HEK293 (cell line): ENCODE measurements at regions not wholly inside any gene's neighbourhood (a gene's known extent, or its start where the extent isn't known, plus 50 kb on each side); places are given as distances from the start of the nearest gene placed in this dataset.

Experiments
- CTCF ChIA-PET: fragments of 350-600 bp; formaldehyde crosslinking; extraction: SDS; loops from one replicate; lab custom pipeline; 2021; ENCODE audit warnings: antibody characterized with exemption; lab: Yijun Ruan, JAX
- POLR2A ChIA-PET: fragments of 300-600 bp; formaldehyde crosslinking; extraction: SDS; loops from one replicate; lab custom pipeline; 2020; ENCODE audit warnings: antibody characterized with exemption, inconsistent platforms; lab: Yijun Ruan, JAX
- H3K27ac ChIP-seq: fragments of 200-500 bp; sonication (Bioruptor generic); 2 replicates; pipeline ENCODE4 v1.5.1; 2014; ENCODE audit warnings: low read depth, low read length, control low read depth, inconsistent platforms; ENCODE audit errors: extremely low read depth
- H3K36me3 ChIP-seq, 2 experiments: fragments of 200-500 bp in 1 of 2; sonication (Bioruptor generic) in 1 of 2; 1 replicate in 1 of 2; 2 replicates in 1 of 2; pipeline ENCODE4 v1.5.1; 2014 to 2017; ENCODE audit warnings: inconsistent platforms in 2 of 2, low read length in 2 of 2; ENCODE audit not compliant: control insufficient read depth in 2 of 2, insufficient read depth in 1 of 2
- H3K4me1 ChIP-seq: fragments of 200-500 bp; sonication (Bioruptor generic); 2 replicates; pipeline ENCODE4 v1.5.1; 2014; ENCODE audit warnings: mild to moderate bottlenecking, low read length, inconsistent platforms; ENCODE audit not compliant: control insufficient read depth, insufficient read depth
- H3K4me3 ChIP-seq: 2 replicates; pipeline ENCODE4 v1.5.1; 2011; ENCODE audit warnings: low read depth, mild to moderate bottlenecking, control low read depth, low read length, moderate library complexity
- H3K9me3 ChIP-seq: fragments of 200-500 bp; sonication (Bioruptor generic); 2 replicates; pipeline ENCODE4 v1.5.1; 2014; ENCODE audit warnings: low read depth, low read length, inconsistent platforms; ENCODE audit not compliant: control insufficient read depth, insufficient read depth
- GFI1B ChIP-seq: fragments of 450-650 bp; formaldehyde crosslinking; IDR thresholded peaks from 2 replicates; pipeline ENCODE4 v1.5.1; 2016; ENCODE audit warnings: missing biosample characterization, missing genetic modification characterization
- HOXA7 ChIP-seq: sonication (generic); formaldehyde crosslinking; IDR thresholded peaks from 2 replicates; pipeline ENCODE4 v1.8.1; 2022; ENCODE audit warnings: missing genetic modification reagents, borderline replicate concordance
- KLF10 ChIP-seq: fragments of 450-650 bp; IDR thresholded peaks from 2 replicates; pipeline ENCODE4 v1.5.1; 2018; ENCODE audit warnings: missing biosample characterization, mild to moderate bottlenecking, missing genetic modification characterization
- KLF16 ChIP-seq: fragments of 450-650 bp; formaldehyde crosslinking; IDR thresholded peaks from 2 replicates; pipeline ENCODE4 v1.5.1; 2017; ENCODE audit warnings: missing biosample characterization, missing genetic modification characterization
- SP7 ChIP-seq: fragments of 450-650 bp; formaldehyde crosslinking; IDR thresholded peaks from 2 replicates; pipeline ENCODE4 v1.5.1; 2016; ENCODE audit warnings: missing biosample characterization, missing genetic modification characterization
- ZBTB17 ChIP-seq: fragments of 450-650 bp; formaldehyde crosslinking; IDR thresholded peaks from 2 replicates; pipeline ENCODE4 v1.5.1; 2016; ENCODE audit warnings: missing biosample characterization, missing genetic modification characterization
- ZBTB21 ChIP-seq: fragments of 450-650 bp; formaldehyde crosslinking; IDR thresholded peaks from 2 replicates; pipeline ENCODE4 v1.5.1; 2017; ENCODE audit warnings: missing biosample characterization, missing genetic modification characterization
- ZNF2 ChIP-seq: fragments of 450-650 bp; formaldehyde crosslinking; IDR thresholded peaks from 2 replicates; pipeline ENCODE4 v1.5.1; 2016; ENCODE audit warnings: missing biosample characterization, missing genetic modification characterization
- ZNF274 ChIP-seq, 2 experiments: fragments of 200-500 bp in 1 of 2; fragments of 450-650 bp in 1 of 2; sonication (Bioruptor generic) in 1 of 2; formaldehyde crosslinking in 1 of 2; IDR thresholded peaks; 2 replicates each; pipeline versions ENCODE4 v1.5.1 to v1.6.1; 2014 to 2016; ENCODE audit warnings: borderline replicate concordance in 1 of 2, inconsistent platforms in 1 of 2, low read length in 1 of 2, missing biosample characterization in 1 of 2, missing genetic modification characterization in 1 of 2
- ZNF324 ChIP-seq: fragments of 450-650 bp; formaldehyde crosslinking; IDR thresholded peaks from 2 replicates; pipeline ENCODE4 v1.5.1; 2016; ENCODE audit warnings: missing biosample characterization, missing genetic modification characterization
- ZNF776 ChIP-seq: fragments of 450-650 bp; formaldehyde crosslinking; IDR thresholded peaks from 2 replicates; pipeline ENCODE4 v1.5.0; 2017; ENCODE audit warnings: missing biosample characterization, missing genetic modification characterization, borderline replicate concordance
- ZNF843 ChIP-seq: fragments of 450-650 bp; formaldehyde crosslinking; IDR thresholded peaks from 2 replicates; pipeline ENCODE4 v1.5.1; 2016; ENCODE audit warnings: missing biosample characterization, missing genetic modification characterization
- ZSCAN16 ChIP-seq: fragments of 450-650 bp; formaldehyde crosslinking; IDR thresholded peaks from 2 replicates; pipeline ENCODE4 v1.5.1; 2016; ENCODE audit warnings: missing biosample characterization, missing genetic modification characterization
- ZSCAN23 ChIP-seq: fragments of 450-650 bp; formaldehyde crosslinking; IDR thresholded peaks from 2 replicates; pipeline ENCODE4 v1.5.1; 2016; ENCODE audit warnings: missing biosample characterization, missing genetic modification characterization
- TF ChIP-seq, protein P1 (sequence below): fragments of 450-650 bp; formaldehyde crosslinking; conservative IDR thresholded peaks from 2 replicates; pipeline ENCODE4 v1.5.1; 2016; ENCODE audit warnings: low read depth, missing biosample characterization, missing genetic modification characterization
- TF ChIP-seq, protein P2 (sequence below): fragments of 450-650 bp; formaldehyde crosslinking; IDR thresholded peaks from 2 replicates; pipeline ENCODE4 v1.5.1; 2016; ENCODE audit warnings: missing biosample characterization, missing genetic modification characterization, low read depth
- TF ChIP-seq, protein P3 (sequence below): fragments of 450-650 bp; formaldehyde crosslinking; IDR thresholded peaks from 2 replicates; pipeline ENCODE4 v1.5.1; 2016; ENCODE audit warnings: missing biosample characterization, missing genetic modification characterization
- TF ChIP-seq, protein P4 (sequence below): fragments of 450-650 bp; formaldehyde crosslinking; IDR thresholded peaks from 2 replicates; pipeline ENCODE4 v1.5.1; 2016; ENCODE audit warnings: missing biosample characterization, missing genetic modification characterization

DNA sequence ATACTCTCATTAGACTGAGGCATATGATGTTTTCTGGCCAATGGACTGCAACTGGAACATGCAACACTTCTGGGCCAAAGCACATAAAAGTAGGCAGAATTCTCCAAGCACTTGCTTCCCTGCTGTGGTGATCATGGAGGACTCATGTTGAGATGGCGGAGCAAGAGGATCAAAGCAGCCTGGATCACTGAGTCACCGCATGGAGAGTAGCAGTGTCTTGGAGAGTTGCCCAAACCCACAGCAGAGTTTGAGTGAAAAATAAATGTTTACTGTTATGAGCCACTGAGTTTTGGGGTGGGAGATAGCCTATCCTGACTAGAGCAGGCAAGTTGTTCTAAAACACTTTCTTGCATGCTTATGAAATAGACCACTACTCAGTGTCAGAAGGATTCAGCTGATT lies 359.5 kb downstream of the ZNF521 start (continued):
- TF ChIP-seq ZBTB17 (tag by site-specific recombination), result no peak
- no peak for TF ChIP-seq ZNF843 (tag by site-specific recombination)
- TF ChIP-seq HOXA7 (CRISPR knock-in tag), result no peak
- TF ChIP-seq, all 188 proteins: peak for 0

DNA sequence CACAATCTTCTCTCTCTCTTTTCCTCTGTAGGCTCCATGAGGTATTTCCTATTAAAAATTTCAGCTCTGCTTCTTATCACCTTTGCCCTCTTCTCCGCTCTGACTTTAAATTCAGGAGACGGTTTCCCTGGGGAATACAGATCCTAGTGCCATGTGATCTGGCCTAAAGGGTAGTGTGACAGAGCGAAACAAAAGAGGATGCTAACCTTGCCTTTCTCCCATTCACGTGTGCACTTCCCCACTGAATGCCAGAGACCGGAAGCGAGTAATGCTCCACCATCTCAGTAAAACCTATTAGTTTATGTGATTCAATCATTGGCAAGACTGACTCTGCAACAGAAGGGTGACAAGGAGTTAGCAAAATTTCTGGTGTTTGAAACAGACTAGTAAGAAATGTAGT lies 358.3 kb downstream of the ZNF521 start:
- no peak overlapping the region for H3K27ac ChIP-seq
- no peak for TF ChIP-seq ZSCAN23 (tag by site-specific recombination)
- TF ChIP-seq, all 188 proteins: peak for 0
- H3K36me3 ChIP-seq, result no peaks in the 10 kb centered on the region
- no peak overlapping the region for H3K4me3 ChIP-seq
- CTCF ChIA-PET, result no interaction called here
- POLR2A ChIA-PET, result no interaction called here
- H3K9me3 ChIP-seq, result no peaks in the 10 kb centered on the region
- no peaks in the 10 kb centered on the region for H3K4me1 ChIP-seq

DNA sequence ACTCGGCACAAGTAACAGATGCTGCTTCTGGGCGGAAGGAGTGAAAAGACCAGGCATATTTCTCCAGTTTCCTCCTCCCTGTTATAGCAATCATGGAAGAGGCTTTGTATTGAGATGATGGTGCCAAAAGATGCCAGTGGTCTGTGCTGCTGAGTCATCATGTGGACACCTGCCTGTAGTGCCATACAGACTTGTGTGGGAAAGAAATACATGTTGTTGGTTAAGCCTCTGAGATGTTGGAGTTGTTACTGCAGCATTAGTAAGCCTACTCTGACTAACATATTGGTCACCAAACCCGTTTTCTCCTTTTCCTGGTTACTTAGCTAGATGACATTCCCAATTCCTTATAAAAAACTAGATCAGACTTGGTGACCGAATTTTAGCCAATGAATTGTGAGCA lies 356.9 kb downstream of the ZNF521 start:
- TF ChIP-seq, protein P1, sequence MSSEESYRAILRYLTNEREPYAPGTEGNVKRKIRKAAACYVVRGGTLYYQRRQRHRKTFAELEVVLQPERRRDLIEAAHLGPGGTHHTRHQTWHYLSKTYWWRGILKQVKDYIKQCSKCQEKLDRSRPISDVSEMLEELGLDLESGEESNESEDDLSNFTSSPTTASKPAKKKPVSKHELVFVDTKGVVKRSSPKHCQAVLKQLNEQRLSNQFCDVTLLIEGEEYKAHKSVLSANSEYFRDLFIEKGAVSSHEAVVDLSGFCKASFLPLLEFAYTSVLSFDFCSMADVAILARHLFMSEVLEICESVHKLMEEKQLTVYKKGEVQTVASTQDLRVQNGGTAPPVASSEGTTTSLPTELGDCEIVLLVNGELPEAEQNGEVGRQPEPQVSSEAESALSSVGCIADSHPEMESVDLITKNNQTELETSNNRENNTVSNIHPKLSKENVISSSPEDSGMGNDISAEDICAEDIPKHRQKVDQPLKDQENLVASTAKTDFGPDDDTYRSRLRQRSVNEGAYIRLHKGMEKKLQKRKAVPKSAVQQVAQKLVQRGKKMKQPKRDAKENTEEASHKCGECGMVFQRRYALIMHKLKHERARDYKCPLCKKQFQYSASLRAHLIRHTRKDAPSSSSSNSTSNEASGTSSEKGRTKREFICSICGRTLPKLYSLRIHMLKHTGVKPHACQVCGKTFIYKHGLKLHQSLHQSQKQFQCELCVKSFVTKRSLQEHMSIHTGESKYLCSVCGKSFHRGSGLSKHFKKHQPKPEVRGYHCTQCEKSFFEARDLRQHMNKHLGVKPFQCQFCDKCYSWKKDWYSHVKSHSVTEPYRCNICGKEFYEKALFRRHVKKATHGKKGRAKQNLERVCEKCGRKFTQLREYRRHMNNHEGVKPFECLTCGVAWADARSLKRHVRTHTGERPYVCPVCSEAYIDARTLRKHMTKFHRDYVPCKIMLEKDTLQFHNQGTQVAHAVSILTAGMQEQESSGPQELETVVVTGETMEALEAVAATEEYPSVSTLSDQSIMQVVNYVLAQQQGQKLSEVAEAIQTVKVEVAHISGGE (tag by site-specific recombination), result no peak
- TF ChIP-seq GFI1B, result no peak
- no peak for TF ChIP-seq ZNF324
- TF ChIP-seq ZNF776, result no peak
- no peak for TF ChIP-seq KLF10
- TF ChIP-seq, protein P2, sequence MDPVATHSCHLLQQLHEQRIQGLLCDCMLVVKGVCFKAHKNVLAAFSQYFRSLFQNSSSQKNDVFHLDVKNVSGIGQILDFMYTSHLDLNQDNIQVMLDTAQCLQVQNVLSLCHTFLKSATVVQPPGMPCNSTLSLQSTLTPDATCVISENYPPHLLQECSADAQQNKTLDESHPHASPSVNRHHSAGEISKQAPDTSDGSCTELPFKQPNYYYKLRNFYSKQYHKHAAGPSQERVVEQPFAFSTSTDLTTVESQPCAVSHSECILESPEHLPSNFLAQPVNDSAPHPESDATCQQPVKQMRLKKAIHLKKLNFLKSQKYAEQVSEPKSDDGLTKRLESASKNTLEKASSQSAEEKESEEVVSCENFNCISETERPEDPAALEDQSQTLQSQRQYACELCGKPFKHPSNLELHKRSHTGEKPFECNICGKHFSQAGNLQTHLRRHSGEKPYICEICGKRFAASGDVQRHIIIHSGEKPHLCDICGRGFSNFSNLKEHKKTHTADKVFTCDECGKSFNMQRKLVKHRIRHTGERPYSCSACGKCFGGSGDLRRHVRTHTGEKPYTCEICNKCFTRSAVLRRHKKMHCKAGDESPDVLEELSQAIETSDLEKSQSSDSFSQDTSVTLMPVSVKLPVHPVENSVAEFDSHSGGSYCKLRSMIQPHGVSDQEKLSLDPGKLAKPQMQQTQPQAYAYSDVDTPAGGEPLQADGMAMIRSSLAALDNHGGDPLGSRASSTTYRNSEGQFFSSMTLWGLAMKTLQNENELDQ (tag by site-specific recombination), result no peak
- no peak for TF ChIP-seq ZSCAN16 (tag by site-specific recombination)
- TF ChIP-seq ZNF274 (IDR thresholded peaks at IDR 0.05; ENCODE audit: low read length), result no peak
- TF ChIP-seq ZNF274 (tag by site-specific recombination; IDR thresholded peaks at IDR 0.05; ENCODE audit: borderline replicate concordance), result no peak
- TF ChIP-seq, protein P3, sequence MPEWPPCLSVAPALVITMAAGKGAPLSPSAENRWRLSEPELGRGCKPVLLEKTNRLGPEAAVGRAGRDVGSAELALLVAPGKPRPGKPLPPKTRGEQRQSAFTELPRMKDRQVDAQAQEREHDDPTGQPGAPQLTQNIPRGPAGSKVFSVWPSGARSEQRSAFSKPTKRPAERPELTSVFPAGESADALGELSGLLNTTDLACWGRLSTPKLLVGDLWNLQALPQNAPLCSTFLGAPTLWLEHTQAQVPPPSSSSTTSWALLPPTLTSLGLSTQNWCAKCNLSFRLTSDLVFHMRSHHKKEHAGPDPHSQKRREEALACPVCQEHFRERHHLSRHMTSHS, result no peak
- no peak for TF ChIP-seq ZBTB21 (tag by site-specific recombination)
- TF ChIP-seq, protein P4, sequence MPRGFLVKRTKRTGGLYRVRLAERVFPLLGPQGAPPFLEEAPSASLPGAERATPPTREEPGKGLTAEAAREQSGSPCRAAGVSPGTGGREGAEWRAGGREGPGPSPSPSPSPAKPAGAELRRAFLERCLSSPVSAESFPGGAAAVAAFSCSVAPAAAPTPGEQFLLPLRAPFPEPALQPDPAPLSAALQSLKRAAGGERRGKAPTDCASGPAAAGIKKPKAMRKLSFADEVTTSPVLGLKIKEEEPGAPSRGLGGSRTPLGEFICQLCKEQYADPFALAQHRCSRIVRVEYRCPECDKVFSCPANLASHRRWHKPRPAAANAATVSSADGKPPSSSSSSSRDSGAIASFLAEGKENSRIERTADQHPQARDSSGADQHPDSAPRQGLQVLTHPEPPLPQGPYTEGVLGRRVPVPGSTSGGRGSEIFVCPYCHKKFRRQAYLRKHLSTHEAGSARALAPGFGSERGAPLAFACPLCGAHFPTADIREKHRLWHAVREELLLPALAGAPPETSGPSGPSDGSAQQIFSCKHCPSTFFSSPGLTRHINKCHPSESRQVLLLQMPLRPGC (tag by site-specific recombination), result no peak
- no peak for TF ChIP-seq ZNF2 (tag by site-specific recombination)
- no peak for TF ChIP-seq SP7 (tag by site-specific recombination)
- no peak for TF ChIP-seq KLF16 (tag by site-specific recombination)
- TF ChIP-seq, all 188 proteins: peak for 0
- no peak overlapping the region for H3K27ac ChIP-seq
- H3K4me1 ChIP-seq, result no peaks in the 10 kb centered on the region
- ChIA-PET CTCF (no interaction called here), POLR2A (no interaction called here)
- H3K9me3 ChIP-seq, result no peaks in the 10 kb centered on the region
- no peaks in the 10 kb centered on the region for H3K36me3 ChIP-seq
- H3K4me3 ChIP-seq, result no peak overlapping the region
